ENCODE measurements at regions not wholly inside any gene's neighbourhood (a gene's known extent, or its start where the extent isn't known, plus 50 kb on each side); places are given as distances from the start of the nearest gene placed in this dataset.
"Not testable (repeated sequence)": the region's sequence is repeated elsewhere in the genome, so short reads cannot be mapped to it uniquely, and the experiment has no call there.

DNA sequence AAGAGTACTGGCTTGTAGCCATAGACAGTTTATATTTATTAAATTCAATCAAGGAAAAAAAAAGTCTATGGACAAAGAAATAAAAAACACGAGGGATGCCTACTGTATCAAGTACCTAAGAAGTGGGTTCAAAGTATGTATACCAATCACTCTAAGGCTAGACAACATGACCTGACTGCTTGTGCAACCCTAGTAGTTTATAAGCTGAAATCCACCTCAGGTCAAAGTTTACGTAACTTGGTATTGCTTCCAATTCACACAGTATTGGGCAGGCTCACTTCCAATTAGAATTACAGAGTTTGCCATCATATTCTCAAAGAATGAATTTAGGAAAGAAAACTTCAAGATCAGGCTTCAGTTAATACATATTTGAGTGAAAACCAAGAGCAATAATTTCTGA, 657.8 kb downstream of the DACH1 start:
- 18% methylated on average over 2 of the region's 2 CpGs for WGBS (ENCODE audit: low lambda C conversion rate)
- H3K27me3 ChIP-seq (ENCODE audit: control insufficient read depth in 1 of 2, insufficient read depth in 2 of 2, low read length in 2 of 2) = no peaks in the 10 kb centered on the region
- H3K27ac ChIP-seq (ENCODE audit: extremely low read length, insufficient read depth, low read length) = no peak overlapping the region
- in situ Hi-C loops (cut with HindIII; ENCODE audit: extremely low pct_ligation_motif_present, low pct_unique_long_range_greater_than_20kb) = no loop called here
- POLR2A ChIA-PET = no interaction called here
- FAIRE-seq (no peak), DNase-seq (ENCODE audit: low spot score) (no peak), ATAC-seq (no peak)
- no peaks in the 10 kb centered on the region for H4K20me1 ChIP-seq (ENCODE audit: insufficient read depth, low read length)
- H3K4me3 ChIP-seq (replicated peaks in 1 of 3; ENCODE audit: insufficient read depth in 1 of 3, low read depth in 2 of 3, low read length in 3 of 3) = no peak overlapping the region
- H3K9ac ChIP-seq (ENCODE audit: insufficient read depth, low read depth, low read length) = no peak overlapping the region
- no peaks in the 10 kb centered on the region for H3K36me3 ChIP-seq (replicated peaks in 1 of 2; ENCODE audit: control insufficient read depth in 1 of 2, insufficient read depth in 2 of 2, low read length in 2 of 2)
- H3K9me3 ChIP-seq (ENCODE audit: low read length) = no peaks in the 10 kb centered on the region
- intact Hi-C loops (cut with micrococcal nuclease; ENCODE audit: unreplicated experiment) = no loop called here
- TF ChIP-seq GTF2F1 (IDR thresholded peaks at IDR 0.05; ENCODE audit: low read length) = no peak
- TF ChIP-seq ZNF761 (CRISPR knock-in tag; conservative IDR thresholded peaks at IDR 0.05) = no peak
- no peak for TF ChIP-seq ZNF256 (CRISPR knock-in tag; conservative IDR thresholded peaks at IDR 0.05)
- TF ChIP-seq KAT2B (IDR thresholded peaks at IDR 0.05; ENCODE audit: borderline replicate concordance, low read depth, low read length) = no peak
- TF ChIP-seq, protein P1, sequence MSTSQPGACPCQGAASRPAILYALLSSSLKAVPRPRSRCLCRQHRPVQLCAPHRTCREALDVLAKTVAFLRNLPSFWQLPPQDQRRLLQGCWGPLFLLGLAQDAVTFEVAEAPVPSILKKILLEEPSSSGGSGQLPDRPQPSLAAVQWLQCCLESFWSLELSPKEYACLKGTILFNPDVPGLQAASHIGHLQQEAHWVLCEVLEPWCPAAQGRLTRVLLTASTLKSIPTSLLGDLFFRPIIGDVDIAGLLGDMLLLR (CRISPR knock-in tag; IDR thresholded peaks at IDR 0.05) = no peak
- no peak for TF ChIP-seq ZNF501 (CRISPR knock-in tag; IDR thresholded peaks at IDR 0.05)
- TF ChIP-seq CHD2 (IDR thresholded peaks at IDR 0.05; ENCODE audit: low read depth, low read length) = no peak
- TF ChIP-seq, protein P2, sequence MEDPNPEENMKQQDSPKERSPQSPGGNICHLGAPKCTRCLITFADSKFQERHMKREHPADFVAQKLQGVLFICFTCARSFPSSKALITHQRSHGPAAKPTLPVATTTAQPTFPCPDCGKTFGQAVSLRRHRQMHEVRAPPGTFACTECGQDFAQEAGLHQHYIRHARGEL (CRISPR knock-in tag; IDR thresholded peaks at IDR 0.05) = no peak
- TF ChIP-seq TEAD3 (CRISPR knock-in tag; optimal IDR thresholded peaks at IDR 0.05; ENCODE audit: borderline replicate concordance) = no peak
- TF ChIP-seq TAF15 (IDR thresholded peaks at IDR 0.05; ENCODE audit: low read depth, low read length, poor library complexity, severe bottlenecking) = no peak
- no peak for TF ChIP-seq ZSCAN30 (CRISPR knock-in tag; IDR thresholded peaks at IDR 0.05)
- TF ChIP-seq PHF5A (CRISPR knock-in tag; IDR thresholded peaks at IDR 0.05; ENCODE audit: low read depth, unreplicated experiment) = no peak
- TF ChIP-seq ZNF207 (IDR thresholded peaks at IDR 0.05; ENCODE audit: borderline replicate concordance) = no peak
- TF ChIP-seq RBM39 (IDR thresholded peaks at IDR 0.05; ENCODE audit: low read depth, low read length, poor library complexity, severe bottlenecking) = no peak
- no peak for TF ChIP-seq RCOR2 (CRISPR knock-in tag; IDR thresholded peaks at IDR 0.05)
- no peak for TF ChIP-seq ZFAT (CRISPR knock-in tag; conservative IDR thresholded peaks at IDR 0.05)
- no peak for TF ChIP-seq ZNF674 (CRISPR knock-in tag; IDR thresholded peaks at IDR 0.05; ENCODE audit: low read depth)
- BruUV-seq (replicated peaks) = no TSS peak
- no peak overlapping the region for H3K4me2 ChIP-seq (ENCODE audit: low read depth, low read length)
- H2AFZ ChIP-seq (ENCODE audit: low read length) = no peak overlapping the region
- no peaks in the 10 kb centered on the region for H3K79me2 ChIP-seq (ENCODE audit: insufficient read depth, low read length)
- no peaks in the 10 kb centered on the region for H3K4me1 ChIP-seq (ENCODE audit: insufficient read depth, low read length)
- CTCF ChIA-PET (ENCODE audit: low intra/inter-chr PET ratio, low total read pairs) = no interaction called here

DNA sequence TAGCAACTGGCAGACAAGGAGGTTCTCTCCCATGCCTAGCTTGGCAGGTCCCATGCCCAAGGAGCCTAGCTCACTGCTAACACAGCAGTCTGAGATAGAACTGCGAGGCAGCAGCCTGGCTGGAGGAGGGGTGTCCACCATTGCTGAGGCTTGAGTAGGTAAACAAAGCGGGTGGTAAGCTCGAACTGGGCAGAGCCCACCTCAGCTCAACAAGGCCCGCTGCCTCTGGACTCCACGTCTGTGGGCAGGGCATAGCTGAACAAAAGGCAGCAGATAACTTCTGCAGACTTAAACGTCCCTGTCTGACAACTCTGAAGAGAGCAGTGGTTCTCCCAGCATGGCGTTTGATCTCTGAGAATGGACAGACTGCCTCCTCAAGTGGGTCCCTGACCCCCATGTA, 682.4 kb downstream of the DACH1 start:
- H3K4me2 ChIP-seq (ENCODE audit: low read depth, low read length); H3K27me3 ChIP-seq (ENCODE audit: control insufficient read depth in 1 of 2, insufficient read depth in 2 of 2, low read length in 2 of 2); H3K36me3 ChIP-seq (replicated peaks in 1 of 2; ENCODE audit: control insufficient read depth in 1 of 2, insufficient read depth in 2 of 2, low read length in 2 of 2); H4K20me1 ChIP-seq (ENCODE audit: insufficient read depth, low read length); H3K4me3 ChIP-seq (replicated peaks in 1 of 3; ENCODE audit: insufficient read depth in 1 of 3, low read depth in 2 of 3, low read length in 3 of 3); POLR2A ChIA-PET; CTCF ChIA-PET (ENCODE audit: low intra/inter-chr PET ratio, low total read pairs); H3K79me2 ChIP-seq (ENCODE audit: insufficient read depth, low read length); intact Hi-C loops (cut with micrococcal nuclease; ENCODE audit: unreplicated experiment); in situ Hi-C loops (cut with HindIII; ENCODE audit: extremely low pct_ligation_motif_present, low pct_unique_long_range_greater_than_20kb); DNase-seq (ENCODE audit: low spot score); H3K4me1 ChIP-seq (ENCODE audit: insufficient read depth, low read length); ATAC-seq; H3K9ac ChIP-seq (ENCODE audit: insufficient read depth, low read depth, low read length); H2AFZ ChIP-seq (ENCODE audit: low read length); H3K27ac ChIP-seq (ENCODE audit: extremely low read length, insufficient read depth, low read length); FAIRE-seq; H3K9me3 ChIP-seq (ENCODE audit: low read length); BruUV-seq (replicated peaks): not testable (repeated sequence)
- WGBS (ENCODE audit: low lambda C conversion rate) = 2% methylated on average over 7 of the region's 7 CpGs
